Fibroblast of the aortic adventitia (primary cell): ENCODE measurements at regions not wholly inside any gene's neighbourhood (a gene's known extent, or its start where the extent isn't known, plus 50 kb on each side); places are given as distances from the start of the nearest gene placed in this dataset.

Source experiments
- DNase-seq: peaks from one replicate; pipeline ENCODE4 v3.0.0-alpha.2; 2010; ENCODE audit warnings: low read depth
- H3K4me3 ChIP-seq: 2 replicates; pipeline ENCODE4 v1.5.1; 2011; ENCODE audit warnings: low read depth, mild to moderate bottlenecking, control low read depth, low read length, moderate library complexity
- CTCF ChIP-seq: IDR thresholded peaks from 2 replicates; pipeline ENCODE4 v1.5.1; 2011; ENCODE audit warnings: mild to moderate bottlenecking, low read length, control low read depth, inconsistent platforms; ENCODE audit not compliant: insufficient read depth

- no peak for DNase-seq
- TF ChIP-seq CTCF: no peak
- H3K4me3 ChIP-seq: no peak overlapping the region
Observed at GRCh38 chr10:17510242-17510908, 56.0 kb upstream of the ST8SIA6 start.

DNA sequence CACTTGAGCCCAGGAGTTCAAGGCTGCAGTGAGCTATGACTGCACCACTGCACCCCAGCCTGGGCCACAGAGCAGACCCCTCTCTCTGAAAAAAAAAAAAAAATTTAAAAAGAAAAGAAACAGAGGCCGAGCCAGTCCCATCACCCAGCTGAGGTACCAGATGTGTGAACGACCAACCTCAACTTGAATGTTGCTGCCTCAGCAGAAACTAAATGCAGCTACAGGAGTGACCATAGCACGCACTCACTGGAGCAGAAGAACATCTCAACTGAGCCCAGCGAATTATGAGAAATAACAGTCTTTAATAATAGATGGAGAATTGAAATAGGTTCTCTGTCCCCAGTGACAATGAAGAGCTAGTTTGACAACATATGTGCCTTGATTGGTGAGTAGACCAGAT, 53.1 kb upstream of the ST8SIA6 start:
- TF ChIP-seq CTCF: no peak
- H3K4me3 ChIP-seq: no peak overlapping the region
- DNase-seq: no peak

- DNase-seq: no peak
- H3K4me3 ChIP-seq: no peak overlapping the region
- TF ChIP-seq CTCF: no peak
Observed at GRCh38 chr10:17506856-17507471, 52.6 kb upstream of the ST8SIA6 start.

DNA sequence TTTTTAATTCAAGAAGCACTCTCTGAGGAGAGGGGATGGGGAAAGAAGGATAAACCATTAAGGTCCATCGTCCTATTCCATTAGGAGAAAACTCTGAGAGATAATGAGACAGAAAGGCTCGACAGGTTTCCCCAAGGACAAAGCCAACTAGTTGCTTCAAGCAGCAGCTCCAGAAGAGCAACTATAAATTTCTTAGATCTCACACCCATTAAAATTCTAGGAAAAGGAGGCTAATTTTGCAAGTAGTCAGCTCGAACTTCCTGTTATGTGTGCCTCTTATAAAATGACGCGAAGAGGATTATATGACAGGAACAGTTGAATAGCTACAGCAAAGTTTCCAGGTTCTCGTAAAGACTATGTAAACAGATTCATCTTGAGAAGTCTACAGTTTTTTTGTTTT, 52.0 kb upstream of the ST8SIA6 start:
- H3K4me3 ChIP-seq: no peak overlapping the region
- DNase-seq: no peak
- TF ChIP-seq CTCF: no peak

GRCh38 chr10:17504547-17505245, 50.3 kb upstream of the ST8SIA6 start:
- no peak overlapping the region for H3K4me3 ChIP-seq
- no peak for TF ChIP-seq CTCF
- DNase-seq: peak; percentile 71
